Activated naive CD8-positive, alpha-beta T cell treated with anti-CD3 and anti-CD28 coated beads, Interleukin-2, amount 10 ng/mL, durations not matched to agents 7 days and 5 days (primary cell): ENCODE measurements at regions not wholly inside any gene's neighbourhood (a gene's known extent, or its start where the extent isn't known, plus 50 kb on each side); places are given as distances from the start of the nearest gene placed in this dataset.

Experiments
- ATAC-seq: fragments of 150-1000 bp; cut with Tn5 transposase; one replicate; pipeline ENCODE4 v1.10.0; 2021; ENCODE audit warnings: low read depth, moderate library complexity
- POLR2A ChIA-PET: fragments of 350-600 bp; sonication (Branson Sonifier 250); formaldehyde crosslinking; loops from one replicate; lab custom pipeline; 2021; ENCODE audit warnings: antibody characterized with exemption; lab: Charles Lee
- DNase-seq: peaks from one replicate; pipeline ENCODE4 v3.0.0; 2021
- H3K27ac Mint-ChIP-seq: one replicate; pipeline ENCODE4 v1.8.0; 2022; ENCODE audit warnings: mild to moderate bottlenecking, mixed read lengths
- H3K27me3 Mint-ChIP-seq: one replicate; pipeline ENCODE4 v1.8.0; 2022; ENCODE audit warnings: mild to moderate bottlenecking, moderate library complexity, mixed read lengths
- H3K36me3 Mint-ChIP-seq: one replicate; pipeline ENCODE4 v1.8.0; 2021; ENCODE audit warnings: mild to moderate bottlenecking, mixed read lengths
- H3K4me1 Mint-ChIP-seq: one replicate; pipeline ENCODE4 v1.8.0; 2021; ENCODE audit warnings: mixed read lengths
- H3K4me3 Mint-ChIP-seq: one replicate; pipeline ENCODE4 v1.8.0; 2022; ENCODE audit warnings: mild to moderate bottlenecking, moderate library complexity, mixed read lengths
- H3K9me3 Mint-ChIP-seq: one replicate; pipeline ENCODE4 v1.8.0; 2021; ENCODE audit warnings: mixed read lengths

GRCh38 chr12:66884091-66884490, 205.2 kb upstream of the GRIP1 start:
- H3K27ac Mint-ChIP-seq: no peak overlapping the region
- no peak overlapping the region for H3K4me3 Mint-ChIP-seq
- H3K36me3 Mint-ChIP-seq: no peaks in the 10 kb centered on the region
- ATAC-seq: no peak
- DNase-seq: no peak
- H3K9me3 Mint-ChIP-seq: no peaks in the 10 kb centered on the region
- H3K4me1 Mint-ChIP-seq: no peaks in the 10 kb centered on the region
- POLR2A ChIA-PET: no interaction called here
- H3K27me3 Mint-ChIP-seq: peaks cover 12% of the 10 kb centered on the region

GRCh38 chr12:66885115-66885875, 206.4 kb upstream of the GRIP1 start:
- DNase-seq: no peak
- no peak for ATAC-seq
- no peak overlapping the region for H3K27ac Mint-ChIP-seq
- no peaks in the 10 kb centered on the region for H3K4me1 Mint-ChIP-seq
- no peaks in the 10 kb centered on the region for H3K36me3 Mint-ChIP-seq
- no peaks in the 10 kb centered on the region for H3K9me3 Mint-ChIP-seq
- POLR2A ChIA-PET: no interaction called here
- H3K27me3 Mint-ChIP-seq: peaks cover 12% of the 10 kb centered on the region
- no peak overlapping the region for H3K4me3 Mint-ChIP-seq

GRCh38 chr12:66896797-66897196, 217.9 kb upstream of the GRIP1 start:
- DNase-seq (no peak), ATAC-seq (no peak)
- H3K36me3 Mint-ChIP-seq: no peaks in the 10 kb centered on the region
- POLR2A ChIA-PET: no interaction called here
- no peak overlapping the region for H3K4me3 Mint-ChIP-seq
- H3K4me1 Mint-ChIP-seq: peaks cover 20% of the 10 kb centered on the region
- H3K27me3 Mint-ChIP-seq: no peaks in the 10 kb centered on the region
- H3K9me3 Mint-ChIP-seq: no peaks in the 10 kb centered on the region
- H3K27ac Mint-ChIP-seq: no peak overlapping the region

GRCh38 chr12:66898700-66899469, 220.0 kb upstream of the GRIP1 start:
- Mint-ChIP-seq H3K4me1 (peaks cover 22% of the 10 kb centered on the region), H3K27ac (no peak overlapping the region), H3K27me3 (no peaks in the 10 kb centered on the region), H3K36me3 (no peaks in the 10 kb centered on the region), H3K4me3 (no peak overlapping the region), H3K9me3 (no peaks in the 10 kb centered on the region)
- DNase-seq: no peak
- POLR2A ChIA-PET: no interaction called here
- ATAC-seq: no peak

- H3K27me3 Mint-ChIP-seq: peaks cover 2% of the 10 kb centered on the region
- POLR2A ChIA-PET: no interaction called here
- ATAC-seq: no peak
Measured at GRCh38 chr12:66899588-66899987, 220.7 kb upstream of the GRIP1 start.

GRCh38 chr12:66900616-66901015, 221.7 kb upstream of the GRIP1 start:
- DNase-seq (no peak), ATAC-seq (no peak)
- Mint-ChIP-seq H3K4me3 (peak overlapping the region; percentile 60), H3K4me1 (peaks cover 24% of the 10 kb centered on the region), H3K27ac (no peak overlapping the region), H3K36me3 (no peaks in the 10 kb centered on the region), H3K27me3 (peaks cover 2% of the 10 kb centered on the region), H3K9me3 (no peaks in the 10 kb centered on the region)
- POLR2A ChIA-PET: no interaction called here

More at GRCh38 chr12:66899588-66899987, 220.7 kb upstream of the GRIP1 start:
- Mint-ChIP-seq H3K27ac (peak overlapping the region; percentile 3), H3K36me3 (no peaks in the 10 kb centered on the region), H3K9me3 (no peaks in the 10 kb centered on the region), H3K4me1 (peaks cover 24% of the 10 kb centered on the region), H3K4me3 (no peak overlapping the region)
- no peak for DNase-seq

- H3K4me3 Mint-ChIP-seq: peak overlapping the region; percentile 60
- ATAC-seq: peak; percentile 81
- peaks cover 2% of the 10 kb centered on the region for H3K27me3 Mint-ChIP-seq
- no peak for DNase-seq
- H3K4me1 Mint-ChIP-seq: peaks cover 24% of the 10 kb centered on the region
- no peaks in the 10 kb centered on the region for H3K9me3 Mint-ChIP-seq
- H3K27ac Mint-ChIP-seq: peak overlapping the region; percentile 46
- POLR2A ChIA-PET: no interaction called here
- H3K36me3 Mint-ChIP-seq: no peaks in the 10 kb centered on the region
Measured at GRCh38 chr12:66901138-66901932, 222.5 kb upstream of the GRIP1 start.

GRCh38 chr12:66902020-66902419, 223.1 kb upstream of the GRIP1 start:
- no peaks in the 10 kb centered on the region for H3K36me3 Mint-ChIP-seq
- POLR2A ChIA-PET: no interaction called here
- H3K4me3 Mint-ChIP-seq: no peak overlapping the region
- ATAC-seq: no peak
- H3K4me1 Mint-ChIP-seq: peaks cover 24% of the 10 kb centered on the region
- no peak overlapping the region for H3K27ac Mint-ChIP-seq
- DNase-seq: no peak
- no peaks in the 10 kb centered on the region for H3K9me3 Mint-ChIP-seq
- H3K27me3 Mint-ChIP-seq: peaks cover 2% of the 10 kb centered on the region

- POLR2A ChIA-PET: no interaction called here
- peaks cover 23% of the 10 kb centered on the region for H3K4me1 Mint-ChIP-seq
- H3K36me3 Mint-ChIP-seq: no peaks in the 10 kb centered on the region
- peaks cover 2% of the 10 kb centered on the region for H3K27me3 Mint-ChIP-seq
- DNase-seq (no peak), ATAC-seq (peak; percentile 29)
- no peak overlapping the region for H3K27ac Mint-ChIP-seq
- H3K4me3 Mint-ChIP-seq: no peak overlapping the region
- H3K9me3 Mint-ChIP-seq: no peaks in the 10 kb centered on the region
Measured at GRCh38 chr12:66903782-66904396, 225.0 kb upstream of the GRIP1 start.

- Mint-ChIP-seq H3K9me3 (no peaks in the 10 kb centered on the region), H3K4me1 (peaks cover 24% of the 10 kb centered on the region), H3K27me3 (peaks cover 2% of the 10 kb centered on the region), H3K27ac (no peak overlapping the region), H3K36me3 (no peaks in the 10 kb centered on the region), H3K4me3 (no peak overlapping the region)
- no peak for DNase-seq
- POLR2A ChIA-PET: no interaction called here
- no peak for ATAC-seq
Measured at GRCh38 chr12:66905201-66905600, 226.3 kb upstream of the GRIP1 start.

GRCh38 chr12:66910366-66910974, 231.6 kb upstream of the GRIP1 start:
- peaks cover 2% of the 10 kb centered on the region for H3K9me3 Mint-ChIP-seq
- DNase-seq: no peak
- POLR2A ChIA-PET: no interaction called here
- ATAC-seq: peak; percentile 50
- H3K4me1 Mint-ChIP-seq: peaks cover 13% of the 10 kb centered on the region
- H3K27me3 Mint-ChIP-seq: no peaks in the 10 kb centered on the region
- peak overlapping the region; percentile 63 for H3K27ac Mint-ChIP-seq
- H3K36me3 Mint-ChIP-seq: no peaks in the 10 kb centered on the region
- peak overlapping the region; percentile 49 for H3K4me3 Mint-ChIP-seq

- H3K4me1 Mint-ChIP-seq: peaks cover 5% of the 10 kb centered on the region
- ATAC-seq: no peak
- H3K9me3 Mint-ChIP-seq: peaks cover 6% of the 10 kb centered on the region
- POLR2A ChIA-PET: no interaction called here
- no peak for DNase-seq
- no peak overlapping the region for H3K27ac Mint-ChIP-seq
- H3K27me3 Mint-ChIP-seq: peaks cover 3% of the 10 kb centered on the region
- no peaks in the 10 kb centered on the region for H3K36me3 Mint-ChIP-seq
- H3K4me3 Mint-ChIP-seq: no peak overlapping the region
Measured at GRCh38 chr12:66915306-66915904, 236.5 kb upstream of the GRIP1 start.
